GM12891 (cell line): ENCODE measurements at regions not wholly inside any gene's neighbourhood (a gene's known extent, or its start where the extent isn't known, plus 50 kb on each side); places are given as distances from the start of the nearest gene placed in this dataset.

Source experiments
- PAX5 ChIP-seq: IDR thresholded peaks from 2 replicates; pipeline ENCODE4 v1.6.1; 2011; ENCODE audit warnings: low read length, moderate library complexity, mild to moderate bottlenecking; ENCODE audit not compliant: insufficient read depth, severe bottlenecking
- POLR2A ChIP-seq: IDR thresholded peaks from 2 replicates; pipeline ENCODE4 v1.6.1; 2011; ENCODE audit warnings: low read depth, low read length, control low read depth
- POLR2AphosphoS5 ChIP-seq: IDR thresholded peaks from 2 replicates; pipeline ENCODE4 v1.6.1; 2011; ENCODE audit warnings: low read depth, low read length, control low read depth
- SPI1 ChIP-seq: IDR thresholded peaks from 2 replicates; pipeline ENCODE4 v1.6.1; 2011; ENCODE audit warnings: low read depth, low read length, control low read depth
- TAF1 ChIP-seq: IDR thresholded peaks from 2 replicates; pipeline ENCODE4 v1.6.1; 2011; ENCODE audit warnings: low read depth, low read length, control low read depth

GRCh38 chr2:66073172-66073571 is 361.8 kb upstream of the MEIS1 start:
- TF ChIP-seq POLR2AphosphoS5 (no peak), POLR2A (no peak), SPI1 (no peak), TAF1 (no peak), PAX5 (no peak)
